Large intestine (tissue), 3 donors: ENCODE measurements at regions not wholly inside any gene's neighbourhood (a gene's known extent, or its start where the extent isn't known, plus 50 kb on each side); places are given as distances from the start of the nearest gene placed in this dataset.

Experiments used
- DNase-seq, 2 donors: peaks; one replicate each; pipeline versions ENCODE4 v3.0.0 to v3.0.0-alpha.2; 2013
- H3K27ac ChIP-seq: one replicate; pipeline ENCODE4 v1.5.1; 2013; ENCODE audit warnings: low read length
- H3K27me3 ChIP-seq: 2 replicates; pipeline ENCODE4 v1.6.1; 2013; ENCODE audit warnings: low read length; ENCODE audit not compliant: control insufficient read depth, insufficient read depth
- H3K36me3 ChIP-seq: 2 replicates; pipeline ENCODE4 v1.6.1; 2013; ENCODE audit warnings: low read length; ENCODE audit not compliant: control insufficient read depth, insufficient read depth
- H3K4me1 ChIP-seq: one replicate; pipeline ENCODE4 v1.6.1; 2013; ENCODE audit warnings: low read length; ENCODE audit not compliant: control insufficient read depth, insufficient read depth
- H3K4me3 ChIP-seq: one replicate; pipeline ENCODE4 v1.5.1; 2013; ENCODE audit warnings: low read length
- H3K9me3 ChIP-seq: one replicate; pipeline ENCODE4 v1.6.1; 2013; ENCODE audit warnings: mild to moderate bottlenecking, low read depth, low read length, moderate library complexity; ENCODE audit not compliant: control insufficient read depth
- WGBS: methylation state at CpG from one replicate; pipeline ENCODE4 v1.1.5; 2013; ENCODE audit warnings: low lambda C conversion rate; ENCODE audit not compliant: insufficient coverage; 5-methylcytosine and 5-hydroxymethylcytosine counted together

- no peak for DNase-seq
- no CpG with 5 or more reads among the region's 10 CpGs for WGBS
- H3K4me1 ChIP-seq, result no peaks in the 10 kb centered on the region
These were observed 256.1 kb downstream of the NDUFA10 start for GRCh38 chr2:239768907-239769553.

GRCh38 chr2:239768031-239768790 lies 256.9 kb downstream of the NDUFA10 start:
- Histone ChIP-seq H3K36me3 (no peaks in the 10 kb centered on the region), H3K9me3 (no peaks in the 10 kb centered on the region), H3K27ac (no peak overlapping the region), H3K27me3 (no peaks in the 10 kb centered on the region), H3K4me3 (no peak overlapping the region), H3K4me1 (no peaks in the 10 kb centered on the region)
- DNase-seq, result no peak
- no CpG with 5 or more reads among the region's 23 CpGs for WGBS

More at GRCh38 chr2:239768907-239769553, 256.1 kb downstream of the NDUFA10 start:
- no peaks in the 10 kb centered on the region for H3K9me3 ChIP-seq
- H3K27ac ChIP-seq, result no peak overlapping the region
- H3K27me3 ChIP-seq, result no peaks in the 10 kb centered on the region
- H3K36me3 ChIP-seq, result no peaks in the 10 kb centered on the region
- no peak overlapping the region for H3K4me3 ChIP-seq

GRCh38 chr2:239767021-239767905 lies 257.9 kb downstream of the NDUFA10 start:
- WGBS, result no CpG with 5 or more reads among the region's 26 CpGs

GRCh38 chr2:239765911-239766310 lies 259.2 kb downstream of the NDUFA10 start:
- Histone ChIP-seq H3K36me3 (no peaks in the 10 kb centered on the region), H3K4me3 (no peak overlapping the region), H3K9me3 (no peaks in the 10 kb centered on the region), H3K4me1 (no peaks in the 10 kb centered on the region), H3K27me3 (no peaks in the 10 kb centered on the region), H3K27ac (no peak overlapping the region)
- WGBS, result no CpG with 5 or more reads among the region's 12 CpGs
- DNase-seq, result no peak

More at GRCh38 chr2:239767021-239767905, 257.9 kb downstream of the NDUFA10 start:
- no peaks in the 10 kb centered on the region for H3K4me1 ChIP-seq
- no peaks in the 10 kb centered on the region for H3K36me3 ChIP-seq
- H3K27me3 ChIP-seq, result no peaks in the 10 kb centered on the region
- no peak overlapping the region for H3K4me3 ChIP-seq
- no peak for DNase-seq
- H3K27ac ChIP-seq, result no peak overlapping the region
- H3K9me3 ChIP-seq, result no peaks in the 10 kb centered on the region

- Histone ChIP-seq H3K27ac (no peak overlapping the region), H3K4me1 (no peaks in the 10 kb centered on the region), H3K27me3 (no peaks in the 10 kb centered on the region), H3K4me3 (no peak overlapping the region), H3K9me3 (no peaks in the 10 kb centered on the region), H3K36me3 (no peaks in the 10 kb centered on the region)
- WGBS, result 100% methylated on average over 1 of the region's 17 CpGs
- DNase-seq, result no peak
These were observed 259.9 kb downstream of the NDUFA10 start for GRCh38 chr2:239765076-239765845.

- no peaks in the 10 kb centered on the region for H3K36me3 ChIP-seq
- 80% methylated on average over 1 of the region's 13 CpGs for WGBS
- DNase-seq, result no peak
- H3K27ac ChIP-seq, result no peak overlapping the region
- H3K4me1 ChIP-seq, result no peaks in the 10 kb centered on the region
- no peaks in the 10 kb centered on the region for H3K9me3 ChIP-seq
- H3K4me3 ChIP-seq, result no peak overlapping the region
- H3K27me3 ChIP-seq, result no peaks in the 10 kb centered on the region
These were observed 261.6 kb downstream of the NDUFA10 start for GRCh38 chr2:239763433-239764097.

GRCh38 chr2:239762655-239763269 lies 262.4 kb downstream of the NDUFA10 start:
- no peaks in the 10 kb centered on the region for H3K4me1 ChIP-seq
- no peak overlapping the region for H3K4me3 ChIP-seq
- no CpG with 5 or more reads among the region's 14 CpGs for WGBS
- no peaks in the 10 kb centered on the region for H3K27me3 ChIP-seq
- H3K9me3 ChIP-seq, result no peaks in the 10 kb centered on the region
- no peaks in the 10 kb centered on the region for H3K36me3 ChIP-seq
- H3K27ac ChIP-seq, result no peak overlapping the region
- DNase-seq, result no peak

- H3K27me3 ChIP-seq, result no peaks in the 10 kb centered on the region
- WGBS, result no CpG with 5 or more reads among the region's 2 CpGs
- H3K36me3 ChIP-seq, result no peaks in the 10 kb centered on the region
- H3K4me1 ChIP-seq, result no peaks in the 10 kb centered on the region
- no peak for DNase-seq
- H3K4me3 ChIP-seq, result no peak overlapping the region
- H3K27ac ChIP-seq, result no peak overlapping the region
- H3K9me3 ChIP-seq, result no peaks in the 10 kb centered on the region
These were observed 263.0 kb downstream of the NDUFA10 start for GRCh38 chr2:239762106-239762505.

GRCh38 chr2:239760596-239760995 lies 264.5 kb downstream of the NDUFA10 start:
- H3K4me1 ChIP-seq, result no peaks in the 10 kb centered on the region
- H3K4me3 ChIP-seq, result no peak overlapping the region
- H3K9me3 ChIP-seq, result no peaks in the 10 kb centered on the region
- no peaks in the 10 kb centered on the region for H3K27me3 ChIP-seq
- H3K36me3 ChIP-seq, result no peaks in the 10 kb centered on the region
- no peak overlapping the region for H3K27ac ChIP-seq
- no peak for DNase-seq
- no CpG with 5 or more reads among the region's 6 CpGs for WGBS
